Esophagus (tissue), 2 donors: ENCODE measurements at regions not wholly inside any gene's neighbourhood (a gene's known extent, or its start where the extent isn't known, plus 50 kb on each side); places are given as distances from the start of the nearest gene placed in this dataset.
A peak's percentile ranks its signal among the peaks of the same experiment; 100 is the strongest.

Source experiments
- H3K27ac ChIP-seq, 2 donors: one replicate each; pipeline ENCODE4 v1.5.1; 2013; ENCODE audit warnings: low read depth in 2 of 2, mild to moderate bottlenecking in 2 of 2, inconsistent platforms in 1 of 2, low read length in 1 of 2, moderate library complexity in 1 of 2
- H3K27me3 ChIP-seq, 2 donors: one replicate each; pipeline ENCODE4 v1.6.1; 2013; ENCODE audit warnings: low read length in 2 of 2, control low read depth in 1 of 2, mild to moderate bottlenecking in 1 of 2; ENCODE audit not compliant: insufficient read depth in 2 of 2, control insufficient read depth in 1 of 2
- H3K36me3 ChIP-seq, 2 donors: one replicate each; pipeline ENCODE4 v1.6.1; 2013; ENCODE audit warnings: low read length in 1 of 2; ENCODE audit not compliant: control insufficient read depth in 2 of 2, insufficient read depth in 2 of 2
- H3K4me1 ChIP-seq, 2 donors: one replicate each; pipeline ENCODE4 v1.6.1; 2013; ENCODE audit warnings: low read length in 1 of 2; ENCODE audit not compliant: control insufficient read depth in 2 of 2, insufficient read depth in 2 of 2
- H3K4me3 ChIP-seq, 2 donors: one replicate each; pipeline ENCODE4 v1.5.1; 2013; ENCODE audit warnings: low read length in 2 of 2, mild to moderate bottlenecking in 2 of 2, low read depth in 1 of 2, moderate library complexity in 1 of 2
- H3K9me3 ChIP-seq, 2 donors: one replicate each; pipeline ENCODE4 v1.6.1; 2013; ENCODE audit warnings: mild to moderate bottlenecking in 2 of 2, low read depth in 1 of 2, low read length in 1 of 2, moderate library complexity in 1 of 2; ENCODE audit not compliant: control insufficient read depth in 2 of 2, insufficient read depth in 1 of 2
- WGBS, 2 donors: extraction: QIAGEN DNeasy Blood & Tissue Kit; methylation state at CpG; one replicate each; pipeline ENCODE4 v1.1.7; 2013; 5-methylcytosine and 5-hydroxymethylcytosine counted together
- donor health status: healthy with polysubstance abuse.
- donor health status: Bipolar disorder and iron deficiency.

DNA sequence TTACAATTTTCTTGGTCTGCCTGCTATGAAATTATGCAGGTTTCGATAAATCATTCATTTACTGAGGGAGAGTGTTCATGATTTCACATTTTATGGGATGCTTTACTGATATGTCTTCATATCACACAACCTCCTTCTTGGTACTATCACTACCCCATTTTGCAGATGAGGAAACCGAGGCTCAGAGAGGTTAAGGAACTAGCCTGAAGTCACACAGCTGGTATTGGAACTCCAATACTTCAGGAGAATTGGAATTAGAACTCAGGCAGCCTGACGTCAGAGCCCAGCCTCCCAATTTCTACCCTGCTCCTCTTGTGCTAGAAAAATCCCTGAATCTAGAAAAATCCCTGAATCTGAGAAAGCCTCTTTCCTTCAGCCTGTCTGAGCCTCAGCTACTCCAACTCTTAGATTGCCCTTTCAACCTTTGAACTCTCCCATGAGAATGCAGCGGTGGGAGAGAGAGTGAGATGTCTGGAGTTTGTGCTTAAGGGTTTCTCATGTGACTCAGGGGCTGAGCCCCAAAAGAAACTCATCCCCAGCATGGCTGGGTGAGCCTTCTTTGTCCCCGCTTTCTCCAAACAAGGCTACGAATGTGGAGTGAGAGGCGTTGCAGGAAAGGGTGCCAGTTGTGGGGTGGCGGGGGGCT lies 50.8 kb upstream of the IFNLR1 start:
- no peak overlapping the region for H3K27ac ChIP-seq
- no peaks in the 10 kb centered on the region for H3K27me3 ChIP-seq
- 79 to 83% methylated on average over 8 of the region's 8 CpGs for WGBS, 2 donors
- no peaks in the 10 kb centered on the region for H3K9me3 ChIP-seq
- peaks cover 0 to 9% of the 10 kb centered on the region in 2 donors for H3K4me1 ChIP-seq
- no peaks in the 10 kb centered on the region for H3K36me3 ChIP-seq
- H3K4me3 ChIP-seq, result no peak overlapping the region

DNA sequence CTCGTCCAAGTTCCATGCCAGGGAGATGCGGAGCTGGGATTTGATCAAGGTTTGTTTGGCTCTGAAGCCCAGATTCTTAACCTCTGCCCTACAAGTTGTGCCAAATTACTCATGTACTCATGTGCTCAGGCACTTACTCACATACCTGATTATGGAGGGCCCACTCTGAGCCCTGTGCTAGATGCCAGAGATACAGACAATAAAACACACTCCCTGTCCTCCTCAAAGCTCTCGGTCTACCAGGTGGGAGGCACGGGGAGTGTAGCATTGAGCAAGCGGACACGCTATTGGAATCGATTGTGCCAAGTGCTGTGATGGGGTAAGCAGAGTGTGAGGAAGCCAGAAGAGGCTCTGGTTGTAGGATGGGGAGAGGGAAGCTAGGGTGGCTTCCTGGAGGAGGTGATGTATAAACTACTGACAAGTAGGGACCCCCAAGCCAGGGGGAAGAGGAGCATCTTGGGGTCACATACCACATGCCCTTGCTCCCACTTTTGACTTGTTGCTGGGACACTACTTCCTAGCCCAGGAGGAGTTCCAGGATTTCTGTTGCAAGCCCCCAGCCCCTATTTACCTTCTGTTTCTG lies 49.8 kb upstream of the IFNLR1 start:
- no peaks in the 10 kb centered on the region for H3K27me3 ChIP-seq
- peak overlapping the region; percentile 18 to 65 for H3K27ac ChIP-seq
- WGBS, 2 donors, result 38 to 42% methylated on average over 7 of the region's 7 CpGs
- no peak overlapping the region for H3K4me3 ChIP-seq
- H3K36me3 ChIP-seq, result no peaks in the 10 kb centered on the region
- peaks cover 0 to 9% of the 10 kb centered on the region in 2 donors for H3K4me1 ChIP-seq
- no peaks in the 10 kb centered on the region for H3K9me3 ChIP-seq
